ENCODE measurements at regions not wholly inside any gene's neighbourhood (a gene's known extent, or its start where the extent isn't known, plus 50 kb on each side); places are given as distances from the start of the nearest gene placed in this dataset.
A peak's percentile ranks its signal among the peaks of the same experiment; 100 is the strongest.

GRCh38 chrX:39709364-39709763, 388.4 kb downstream of the BCOR start:
- Histone ChIP-seq H3K9me3 (ENCODE audit: control insufficient read depth, insufficient read depth, low read depth, low read length) (no peaks in the 10 kb centered on the region), H3K4me3 (ENCODE audit: low read depth, low read length) (no peak overlapping the region), H3K4me1 (ENCODE audit: control insufficient read depth, insufficient read depth, low read length) (no peaks in the 10 kb centered on the region), H3K27ac (ENCODE audit: extremely low read depth, low read depth, low read length) (no peak overlapping the region), H3K36me3 (ENCODE audit: control insufficient read depth in 2 of 2, insufficient read depth in 1 of 2, low read length in 2 of 2) (no peaks in the 10 kb centered on the region)
- POLR2A ChIA-PET: no interaction called here
- CTCF ChIA-PET: no interaction called here
- TF ChIP-seq EGR2 (tag by site-specific recombination; IDR thresholded peaks at IDR 0.05; ENCODE audit: low read depth) (no peak), ZNF639 (tag by site-specific recombination; IDR thresholded peaks at IDR 0.05) (no peak), MEIS1 (CRISPR knock-in tag; IDR thresholded peaks at IDR 0.05; ENCODE audit: borderline replicate concordance) (no peak), ZNF549 (tag by site-specific recombination; IDR thresholded peaks at IDR 0.05) (no peak), RBAK (tag by site-specific recombination; IDR thresholded peaks at IDR 0.05) (no peak), ZNF362 (tag by site-specific recombination; IDR thresholded peaks at IDR 0.05) (no peak), ZNF514 (tag by site-specific recombination; IDR thresholded peaks at IDR 0.05) (no peak), ZNF626 (tag by site-specific recombination; IDR thresholded peaks at IDR 0.05) (no peak), ZNF292 (tag by site-specific recombination; IDR thresholded peaks at IDR 0.05; ENCODE audit: borderline replicate concordance, low read depth) (no peak), ZNF202 (tag by site-specific recombination; IDR thresholded peaks at IDR 0.05; ENCODE audit: borderline replicate concordance) (no peak), KLF8 (tag by site-specific recombination; IDR thresholded peaks at IDR 0.05) (no peak), ZNF121 (tag by site-specific recombination; IDR thresholded peaks at IDR 0.05) (no peak), TRIM28 (IDR thresholded peaks at IDR 0.05; ENCODE audit: borderline replicate concordance, low read length) (peak; percentile 90), YY2 (tag by site-specific recombination; IDR thresholded peaks at IDR 0.05) (no peak), ZNF776 (tag by site-specific recombination; IDR thresholded peaks at IDR 0.05; ENCODE audit: borderline replicate concordance) (no peak), WT1 (tag by site-specific recombination; IDR thresholded peaks at IDR 0.05) (no peak), SETDB1 (IDR thresholded peaks at IDR 0.05; ENCODE audit: insufficient read length, low read length) (peak; percentile 87), ATF2 (tag by site-specific recombination; IDR thresholded peaks at IDR 0.05; ENCODE audit: low read depth) (peak; percentile 56; the same call in 1 of the 2 replicates), ZFP37 (tag by site-specific recombination; IDR thresholded peaks at IDR 0.05) (no peak), ZBTB26 (tag by site-specific recombination; optimal IDR thresholded peaks at IDR 0.05) (no peak), GLI2 (tag by site-specific recombination; IDR thresholded peaks at IDR 0.05; ENCODE audit: borderline replicate concordance, low read depth) (no peak), ZSCAN5A (tag by site-specific recombination; IDR thresholded peaks at IDR 0.05) (no peak), PRDM10 (tag by site-specific recombination; IDR thresholded peaks at IDR 0.05) (no peak), ZBTB6 (tag by site-specific recombination; IDR thresholded peaks at IDR 0.05) (no peak), ZNF184 (tag by site-specific recombination; IDR thresholded peaks at IDR 0.05) (no peak), YY1 (tag by site-specific recombination; IDR thresholded peaks at IDR 0.05) (no peak)

Data from HEK293 (cell line).